Endothelial cell (in vitro differentiated cells): ENCODE measurements at regions not wholly inside any gene's neighbourhood (a gene's known extent, or its start where the extent isn't known, plus 50 kb on each side); places are given as distances from the start of the nearest gene placed in this dataset.

ENCODE experiments used
- DNase-seq: peaks from one replicate; pipeline ENCODE4 v3.0.0; 2021; ENCODE audit warnings: low spot score
- H3K27ac Mint-ChIP-seq: one replicate; pipeline ENCODE4 v1.8.0; 2021; ENCODE audit warnings: mixed read lengths, inconsistent platforms; ENCODE audit not compliant: unreplicated experiment
- H3K27me3 Mint-ChIP-seq: one replicate; pipeline ENCODE4 v1.8.0; 2021; ENCODE audit warnings: mild to moderate bottlenecking, moderate library complexity, mixed read lengths, inconsistent platforms; ENCODE audit not compliant: unreplicated experiment
- H3K36me3 Mint-ChIP-seq: one replicate; pipeline ENCODE4 v1.8.0; 2021; ENCODE audit warnings: mild to moderate bottlenecking, low read depth, mixed read lengths, inconsistent platforms; ENCODE audit not compliant: unreplicated experiment
- H3K4me1 Mint-ChIP-seq: one replicate; pipeline ENCODE4 v1.8.0; 2021; ENCODE audit warnings: mild to moderate bottlenecking, mixed read lengths, inconsistent platforms; ENCODE audit not compliant: unreplicated experiment
- H3K4me3 Mint-ChIP-seq: one replicate; pipeline ENCODE4 v1.8.0; 2021; ENCODE audit warnings: mild to moderate bottlenecking, mixed read lengths, inconsistent platforms; ENCODE audit not compliant: unreplicated experiment
- H3K9me3 Mint-ChIP-seq: one replicate; pipeline ENCODE4 v1.8.0; 2021; ENCODE audit warnings: mixed read lengths, inconsistent platforms; ENCODE audit not compliant: unreplicated experiment
- TF ChIP-seq, protein P1 (sequence below): fragments of 200-600 bp; sonication (generic); IDR thresholded peaks from one replicate; pipeline ENCODE4 v1.5.0; 2021; ENCODE audit warnings: antibody characterized with exemption; ENCODE audit not compliant: unreplicated experiment

DNA sequence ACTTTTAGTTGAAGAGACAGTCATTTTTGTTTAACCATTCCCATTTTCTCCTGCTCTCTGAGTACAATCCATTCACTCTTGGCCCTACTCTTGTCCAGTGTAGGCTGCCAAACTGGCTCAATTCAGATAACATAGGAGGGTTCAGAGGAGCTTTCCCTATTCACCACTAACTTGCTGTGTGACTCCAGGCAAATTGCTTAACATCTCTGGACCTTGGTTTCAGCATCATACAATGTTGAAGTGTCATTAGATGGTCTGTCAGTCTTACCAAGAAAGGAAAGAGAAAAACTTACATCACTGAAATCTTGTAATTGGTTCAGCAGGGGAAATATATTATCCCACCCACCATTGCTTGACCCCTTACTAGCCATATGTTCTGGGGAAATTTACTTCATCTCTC is 171.4 kb upstream of the MCHR2 start:
- Mint-ChIP-seq H3K27me3 (no peaks in the 10 kb centered on the region), H3K9me3 (no peaks in the 10 kb centered on the region), H3K4me1 (no peaks in the 10 kb centered on the region), H3K27ac (no peak overlapping the region), H3K36me3 (no peaks in the 10 kb centered on the region), H3K4me3 (no peak overlapping the region)
- TF ChIP-seq, protein P1, sequence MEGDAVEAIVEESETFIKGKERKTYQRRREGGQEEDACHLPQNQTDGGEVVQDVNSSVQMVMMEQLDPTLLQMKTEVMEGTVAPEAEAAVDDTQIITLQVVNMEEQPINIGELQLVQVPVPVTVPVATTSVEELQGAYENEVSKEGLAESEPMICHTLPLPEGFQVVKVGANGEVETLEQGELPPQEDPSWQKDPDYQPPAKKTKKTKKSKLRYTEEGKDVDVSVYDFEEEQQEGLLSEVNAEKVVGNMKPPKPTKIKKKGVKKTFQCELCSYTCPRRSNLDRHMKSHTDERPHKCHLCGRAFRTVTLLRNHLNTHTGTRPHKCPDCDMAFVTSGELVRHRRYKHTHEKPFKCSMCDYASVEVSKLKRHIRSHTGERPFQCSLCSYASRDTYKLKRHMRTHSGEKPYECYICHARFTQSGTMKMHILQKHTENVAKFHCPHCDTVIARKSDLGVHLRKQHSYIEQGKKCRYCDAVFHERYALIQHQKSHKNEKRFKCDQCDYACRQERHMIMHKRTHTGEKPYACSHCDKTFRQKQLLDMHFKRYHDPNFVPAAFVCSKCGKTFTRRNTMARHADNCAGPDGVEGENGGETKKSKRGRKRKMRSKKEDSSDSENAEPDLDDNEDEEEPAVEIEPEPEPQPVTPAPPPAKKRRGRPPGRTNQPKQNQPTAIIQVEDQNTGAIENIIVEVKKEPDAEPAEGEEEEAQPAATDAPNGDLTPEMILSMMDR, result no peak
- no peak for DNase-seq

DNA sequence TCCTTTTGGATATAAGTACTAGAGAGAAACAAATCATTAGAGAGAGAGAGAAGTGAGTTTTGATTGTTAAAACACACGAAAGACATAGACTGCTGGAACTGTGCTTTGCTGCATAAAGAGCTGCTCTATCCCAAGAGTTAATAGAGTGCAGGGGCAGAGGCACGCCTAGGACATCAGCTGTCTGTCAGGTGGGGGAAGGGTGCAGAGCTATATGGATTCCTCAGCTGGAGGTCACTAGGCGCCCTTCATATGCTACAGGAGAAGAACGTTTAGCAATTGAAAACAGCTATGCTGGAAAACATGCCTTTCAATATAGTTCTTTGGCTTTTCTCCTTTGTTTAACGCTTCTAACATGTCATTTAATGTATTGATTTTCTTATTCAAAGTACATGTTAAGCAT is 169.0 kb upstream of the MCHR2 start:
- DNase-seq, result no peak
- no peak overlapping the region for H3K4me3 Mint-ChIP-seq

DNA sequence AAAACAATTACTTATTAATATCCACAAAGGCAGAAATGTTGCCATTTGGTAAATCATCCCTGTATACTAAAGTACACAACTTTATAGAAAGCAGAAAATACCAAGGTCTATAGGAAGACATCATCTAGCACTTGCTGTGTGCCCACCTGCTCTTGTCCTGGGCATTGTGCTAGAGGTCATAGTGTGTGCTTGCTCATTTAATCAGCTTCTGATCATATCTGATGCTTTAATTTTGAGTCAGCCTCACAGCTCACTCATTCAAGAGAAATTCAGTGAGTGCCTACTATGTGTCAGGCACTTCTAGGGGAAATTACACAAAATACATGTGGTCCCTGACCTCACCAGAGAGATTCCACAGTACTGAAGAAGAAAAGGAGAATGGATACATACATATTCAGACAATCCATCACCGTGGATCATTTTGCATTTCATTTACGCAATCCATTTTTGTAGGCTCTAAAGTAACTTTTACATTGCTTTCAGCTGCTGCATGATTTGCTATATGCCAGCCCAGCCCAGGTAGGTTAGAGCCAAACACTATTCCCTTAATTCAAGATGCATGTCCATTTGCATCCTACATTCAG is 167.9 kb upstream of the MCHR2 start:
- Mint-ChIP-seq H3K27ac (no peak overlapping the region), H3K27me3 (no peaks in the 10 kb centered on the region)
- TF ChIP-seq, protein P1, result no peak

More for the DNA sequence above, 169.0 kb upstream of the MCHR2 start:
- Mint-ChIP-seq H3K9me3 (no peaks in the 10 kb centered on the region), H3K36me3 (no peaks in the 10 kb centered on the region), H3K27ac (no peak overlapping the region), H3K4me1 (no peaks in the 10 kb centered on the region), H3K27me3 (no peaks in the 10 kb centered on the region)
- TF ChIP-seq, protein P1, result no peak

DNA sequence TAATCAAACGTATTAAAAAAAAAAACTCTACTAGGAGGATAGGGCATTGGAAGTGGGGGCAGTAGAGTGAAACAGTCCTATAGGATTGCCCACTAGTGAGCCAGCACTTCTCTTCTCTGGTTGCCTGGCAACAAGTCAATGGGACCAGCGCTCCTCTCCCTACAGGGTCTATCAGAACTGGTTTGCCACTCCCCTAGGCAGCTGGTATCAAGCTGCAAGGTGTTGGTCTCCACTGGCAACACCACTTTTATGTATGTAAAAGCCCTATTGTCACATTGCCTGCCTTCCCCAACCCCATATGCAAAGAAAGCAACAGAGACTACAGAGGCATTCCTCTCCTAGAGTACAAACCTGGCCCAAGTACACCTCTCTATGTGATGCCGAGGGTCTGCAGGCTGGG is 166.9 kb upstream of the MCHR2 start:
- H3K27me3 Mint-ChIP-seq, result no peaks in the 10 kb centered on the region
- no peaks in the 10 kb centered on the region for H3K9me3 Mint-ChIP-seq
- no peak overlapping the region for H3K27ac Mint-ChIP-seq
- TF ChIP-seq, protein P1, result no peak
- no peaks in the 10 kb centered on the region for H3K36me3 Mint-ChIP-seq
- no peak overlapping the region for H3K4me3 Mint-ChIP-seq
- no peak for DNase-seq
- no peaks in the 10 kb centered on the region for H3K4me1 Mint-ChIP-seq

More for the DNA sequence above, 167.9 kb upstream of the MCHR2 start:
- no peaks in the 10 kb centered on the region for H3K36me3 Mint-ChIP-seq
- no peak for DNase-seq
- no peaks in the 10 kb centered on the region for H3K4me1 Mint-ChIP-seq
- no peak overlapping the region for H3K4me3 Mint-ChIP-seq
- no peaks in the 10 kb centered on the region for H3K9me3 Mint-ChIP-seq

DNA sequence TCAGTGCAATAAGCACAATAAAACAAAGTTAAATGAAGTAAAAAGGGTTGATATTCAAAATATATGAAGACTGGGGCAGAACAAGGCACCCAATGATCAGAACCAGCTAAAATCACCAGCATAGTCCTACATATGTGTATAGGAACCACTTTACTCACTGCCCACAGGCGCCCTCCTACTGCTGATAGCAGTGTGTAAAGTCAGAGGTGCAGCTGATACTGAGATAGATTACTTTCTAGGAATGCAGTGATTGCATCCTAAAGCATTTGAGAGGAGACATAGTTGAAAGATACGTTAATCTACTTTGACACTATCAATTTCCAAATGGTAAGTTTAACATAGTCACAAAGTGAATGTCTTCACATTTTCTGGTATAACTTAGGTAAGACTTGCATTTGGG is 161.1 kb upstream of the MCHR2 start:
- H3K36me3 Mint-ChIP-seq, result no peaks in the 10 kb centered on the region

More for the DNA sequence above, 161.1 kb upstream of the MCHR2 start:
- H3K4me1 Mint-ChIP-seq, result no peaks in the 10 kb centered on the region
- H3K27me3 Mint-ChIP-seq, result no peaks in the 10 kb centered on the region
- no peak for DNase-seq
- TF ChIP-seq, protein P1, result no peak
- H3K4me3 Mint-ChIP-seq, result no peak overlapping the region
- no peak overlapping the region for H3K27ac Mint-ChIP-seq
- no peaks in the 10 kb centered on the region for H3K9me3 Mint-ChIP-seq
